ENCODE measurements at regions not wholly inside any gene's neighbourhood (a gene's known extent, or its start where the extent isn't known, plus 50 kb on each side); places are given as distances from the start of the nearest gene placed in this dataset.

- TF ChIP-seq POLR2A (IDR thresholded peaks at IDR 0.05; ENCODE audit: low read depth, low read length) (no peak), CTCF (IDR thresholded peaks at IDR 0.05; ENCODE audit: extremely low read depth in 1 of 2, insufficient read depth in 1 of 2, low read depth in 1 of 2, low read length in 2 of 2) (no peak), JUN (IDR thresholded peaks at IDR 0.05; ENCODE audit: borderline replicate concordance, insufficient read depth, insufficient read length, low read depth) (no peak), FOS (IDR thresholded peaks at IDR 0.05; ENCODE audit: borderline replicate concordance, insufficient read depth, low read length) (no peak), POLR2AphosphoS5 (IDR thresholded peaks at IDR 0.05; ENCODE audit: insufficient read depth, low read depth, low read length) (no peak)
Measured at GRCh38 chr4:100084892-100085291, 105.4 kb downstream of the DDIT4L start.
